Astrocyte (in vitro differentiated cells and primary cell): ENCODE measurements at regions not wholly inside any gene's neighbourhood (a gene's known extent, or its start where the extent isn't known, plus 50 kb on each side); places are given as distances from the start of the nearest gene placed in this dataset.

Source experiments
- CTCF ChIP-seq: IDR thresholded peaks from 2 replicates; pipeline ENCODE4 v1.5.1; 2011; ENCODE audit warnings: low read depth, mild to moderate bottlenecking, inconsistent platforms, low read length, moderate library complexity; ENCODE audit not compliant: insufficient read depth
- EZH2 ChIP-seq: IDR thresholded peaks from 2 replicates; pipeline ENCODE4 v1.6.1; 2012; ENCODE audit warnings: mild to moderate bottlenecking, low read length, inconsistent platforms; ENCODE audit not compliant: insufficient read depth

GRCh38 chr13:48165063-48165462 is 67.9 kb upstream of the ITM2B start:
- TF ChIP-seq CTCF (no peak), EZH2 (no peak)
